Pancreas (tissue), 10 donors: ENCODE measurements at regions not wholly inside any gene's neighbourhood (a gene's known extent, or its start where the extent isn't known, plus 50 kb on each side); places are given as distances from the start of the nearest gene placed in this dataset.

Source experiments
- ATAC-seq, 4 donors: fragments of 200-7000 bp; cut with Tn5 transposase; one replicate each; pipeline versions ENCODE4 v1.8.0 to v1.9.1; 2020; ENCODE audit warnings: mild to moderate bottlenecking in 4 of 4, moderate library complexity in 4 of 4
- DNase-seq, 6 donors: peaks; one replicate each; pipeline ENCODE4 v3.0.0-alpha.2; 2020
- FAIRE-seq: peaks from 2 replicates; lab custom pipeline; 2012; peaks lifted over from hg19 to GRCh38; lab: Jason Lieb, UNC
- H3K27ac ChIP-seq, 4 donors: fragments of 200-600 bp; sonication (generic); 1 replicate in 3 of 4; 2 replicates in 1 of 4; pipeline versions ENCODE4 v1.5.0 to v1.8.0; 2020
- H3K27me3 ChIP-seq, 4 donors: fragments of 200-600 bp; one replicate each; pipeline ENCODE4 v1.8.0; 2021
- H3K36me3 ChIP-seq, 3 donors: fragments of 200-600 bp; sonication (generic) in 1 of 3; one replicate each; pipeline versions ENCODE4 v1.5.0 to v1.8.0; 2020 to 2021
- H3K4me1 ChIP-seq, 3 donors: fragments of 200-600 bp; one replicate each; pipeline ENCODE4 v1.8.0; 2021
- H3K4me3 ChIP-seq, 4 donors: fragments of 200-600 bp; sonication (generic) in 2 of 4; one replicate each; pipeline versions ENCODE4 v1.5.0 to v1.8.0; 2020 to 2021
- H3K9me3 ChIP-seq, 4 donors: fragments of 200-600 bp; one replicate each; pipeline ENCODE4 v1.8.0; 2021
- CTCF ChIP-seq, 4 donors: fragments of 200-600 bp; sonication (generic) in 3 of 4; IDR thresholded peaks; one replicate each; pipeline versions ENCODE4 v1.5.0 to v1.8.0; 2021; ENCODE audit warnings: antibody characterized with exemption in 4 of 4
- WGBS, 2 donors: extraction: QIAGEN DNeasy Blood & Tissue Kit; methylation state at CpG; one replicate each; pipeline ENCODE4 v1.1.7; 2013; 5-methylcytosine and 5-hydroxymethylcytosine counted together
- intact Hi-C, 3 donors: fragments of 100-400 bp; cut with DNase I; formaldehyde crosslinking; loops; one replicate each; pipeline versions ENCODE4 v1.11.1 to v1.14.2; 2022
- donor health status: healthy with polysubstance abuse.
- donor health status: DM: no; HTN: no; CAD: no; lungs with moderate emphysema.
- donor health status: DM: no; HTN: no; CAD: no.
- donor health status: control.
- donor health status: control.
- donor health status: Bipolar disorder and iron deficiency.
- donor health status: DM: yes; HTN: yes; CAD: no.
- donor health status: DM: no; HTN: no; CAD: no.
- donor health status: DM: no; HTN: no; CAD: no.
- donor health status: DM: yes; HTN: yes; CAD: no.

- H3K27ac ChIP-seq = no peak overlapping the region
- FAIRE-seq (no peak), DNase-seq (no peak), ATAC-seq (no peak)
- no peaks in the 10 kb centered on the region for H3K27me3 ChIP-seq
- intact Hi-C loops = no loop called here
- no peaks in the 10 kb centered on the region for H3K36me3 ChIP-seq
- no peak for TF ChIP-seq CTCF (IDR thresholded peaks at IDR 0.05)
- no peak overlapping the region for H3K4me3 ChIP-seq
- 15 to 36% methylated on average over 1 of the region's 1 CpG for WGBS, 2 donors
- H3K4me1 ChIP-seq = no peaks in the 10 kb centered on the region
- no peaks in the 10 kb centered on the region for H3K9me3 ChIP-seq
Measured at GRCh38 chr12:17342381-17342961, 736.5 kb upstream of the LMO3 start.

- ATAC-seq (no peak), FAIRE-seq (no peak), DNase-seq (no peak)
- Histone ChIP-seq H3K4me1 (no peaks in the 10 kb centered on the region), H3K36me3 (no peaks in the 10 kb centered on the region), H3K4me3 (no peak overlapping the region), H3K9me3 (no peaks in the 10 kb centered on the region), H3K27ac (no peak overlapping the region), H3K27me3 (no peaks in the 10 kb centered on the region)
- WGBS, 2 donors = 64 to 67% methylated on average over 3 of the region's 3 CpGs
- no peak for TF ChIP-seq CTCF (IDR thresholded peaks at IDR 0.05)
- intact Hi-C loops = no loop called here
Measured at GRCh38 chr12:17335487-17335886, 729.5 kb upstream of the LMO3 start.

DNA sequence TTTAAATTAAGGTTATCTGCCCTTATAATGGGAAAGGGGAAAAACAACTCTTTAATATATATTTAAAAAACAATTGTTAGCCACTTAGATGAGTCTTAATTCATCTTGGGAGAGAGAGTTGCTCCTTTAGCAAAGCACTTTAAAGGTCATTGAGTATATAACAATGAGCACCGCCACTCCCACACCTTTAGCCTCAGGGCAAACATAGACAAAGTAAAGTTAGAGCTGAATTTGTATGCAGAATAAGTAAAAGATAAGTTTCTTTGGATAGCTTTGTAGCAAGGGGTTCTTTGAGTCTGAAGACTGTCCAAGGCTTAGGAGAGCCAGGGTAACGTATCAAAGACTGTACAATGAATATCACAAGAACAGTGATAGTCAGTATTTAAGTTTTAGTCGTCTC is 728.8 kb upstream of the LMO3 start:
- no peak for TF ChIP-seq CTCF (IDR thresholded peaks at IDR 0.05)
- H3K4me1 ChIP-seq = no peaks in the 10 kb centered on the region
- WGBS, 2 donors = 31 to 35% methylated on average over 3 of the region's 3 CpGs
- no peak for FAIRE-seq
- no peak for DNase-seq
- no peak overlapping the region for H3K4me3 ChIP-seq
- no peaks in the 10 kb centered on the region for H3K36me3 ChIP-seq
- no peak overlapping the region for H3K27ac ChIP-seq
- no peak for ATAC-seq
- intact Hi-C loops = no loop called here
- H3K9me3 ChIP-seq = no peaks in the 10 kb centered on the region
- H3K27me3 ChIP-seq = no peaks in the 10 kb centered on the region

DNA sequence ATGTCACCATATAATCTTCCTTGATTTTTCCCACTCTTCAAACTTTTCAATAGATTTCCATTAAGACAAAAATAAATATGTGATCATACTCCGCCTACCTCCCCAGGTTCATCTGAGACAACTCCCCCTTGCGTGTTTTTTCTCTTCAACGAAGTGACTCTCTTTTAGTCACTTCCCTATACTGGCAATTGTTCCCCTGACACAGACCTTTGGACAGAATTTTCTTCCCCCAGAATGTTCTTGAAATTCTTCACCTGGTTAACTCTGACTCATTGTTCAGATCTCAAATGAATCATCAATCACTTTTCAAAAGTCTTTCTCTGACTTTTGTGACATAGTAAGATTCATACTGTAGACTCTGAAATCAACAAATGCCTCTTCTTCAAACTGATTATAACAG is 727.3 kb upstream of the LMO3 start:
- Histone ChIP-seq H3K27ac (no peak overlapping the region), H3K36me3 (no peaks in the 10 kb centered on the region), H3K27me3 (no peaks in the 10 kb centered on the region), H3K4me3 (no peak overlapping the region), H3K9me3 (no peaks in the 10 kb centered on the region), H3K4me1 (no peaks in the 10 kb centered on the region)
- intact Hi-C loops = no loop called here
- DNase-seq (no peak), FAIRE-seq (no peak), ATAC-seq (no peak)
- TF ChIP-seq CTCF (IDR thresholded peaks at IDR 0.05) = no peak
- WGBS, 2 donors = 61 to 65% methylated on average over 3 of the region's 3 CpGs

- H3K4me3 ChIP-seq = no peak overlapping the region
- H3K36me3 ChIP-seq = no peaks in the 10 kb centered on the region
- H3K9me3 ChIP-seq = no peaks in the 10 kb centered on the region
- DNase-seq (no peak), FAIRE-seq (no peak), ATAC-seq (no peak)
- no peak overlapping the region for H3K27ac ChIP-seq
- TF ChIP-seq CTCF (IDR thresholded peaks at IDR 0.05) = no peak
- H3K27me3 ChIP-seq = no peaks in the 10 kb centered on the region
- intact Hi-C loops = no loop called here
- WGBS, 2 donors = 2 to 7% methylated on average over 2 of the region's 2 CpGs
- no peaks in the 10 kb centered on the region for H3K4me1 ChIP-seq
Measured at GRCh38 chr12:17326649-17327048, 720.7 kb upstream of the LMO3 start.
